Activated B cell treated with CpG ODN at 0.5 μM for 24 hours (primary cell): ENCODE measurements at regions not wholly inside any gene's neighbourhood (a gene's known extent, or its start where the extent isn't known, plus 50 kb on each side); places are given as distances from the start of the nearest gene placed in this dataset.

Experiments used
- ATAC-seq: fragments of 200-7000 bp; cut with Tn5 transposase; one replicate; pipeline ENCODE4 v1.10.0; 2021; ENCODE audit warnings: low read depth, mild to moderate bottlenecking, moderate library complexity
- CTCF ChIA-PET: fragments of 350-600 bp; sonication (Branson Sonifier 250); formaldehyde crosslinking; loops from one replicate; lab custom pipeline; 2021; ENCODE audit warnings: antibody characterized with exemption; lab: Charles Lee
- POLR2A ChIA-PET: fragments of 350-600 bp; sonication (Branson Sonifier 250); formaldehyde crosslinking; loops from one replicate; lab custom pipeline; 2021; ENCODE audit warnings: antibody characterized with exemption; lab: Charles Lee
- DNase-seq: peaks from one replicate; pipeline ENCODE4 v3.0.0; 2022
- H3K27ac Mint-ChIP-seq: one replicate; pipeline ENCODE4 v1.8.0; 2020; ENCODE audit warnings: mixed read lengths
- H3K27me3 Mint-ChIP-seq: one replicate; pipeline ENCODE4 v1.8.0; 2021; ENCODE audit warnings: mixed read lengths
- H3K36me3 Mint-ChIP-seq: one replicate; pipeline ENCODE4 v1.8.0; 2021; ENCODE audit warnings: low read depth, mixed read lengths
- H3K4me1 Mint-ChIP-seq: one replicate; pipeline ENCODE4 v1.8.0; 2021; ENCODE audit warnings: mixed read lengths
- H3K4me3 Mint-ChIP-seq: one replicate; pipeline ENCODE4 v1.8.0; 2020; ENCODE audit warnings: mild to moderate bottlenecking, mixed read lengths
- H3K9me3 Mint-ChIP-seq: one replicate; pipeline ENCODE4 v1.8.0; 2020; ENCODE audit warnings: mixed read lengths
- CTCF ChIP-seq: fragments of 200-600 bp; IDR thresholded peaks from one replicate; pipeline ENCODE4 v1.8.0; 2022; ENCODE audit warnings: antibody characterized with exemption, mild to moderate bottlenecking
- intact Hi-C: fragments of 100-400 bp; cut with micrococcal nuclease; formaldehyde crosslinking; loops from one replicate; pipeline ENCODE4 v1.15.1; 2024

GRCh38 chr3:159528251-159528895 is 460.3 kb upstream of the IL12A start:
- intact Hi-C loops: no loop called here
- Mint-ChIP-seq H3K27ac (no peak overlapping the region), H3K27me3 (no peaks in the 10 kb centered on the region), H3K4me3 (no peak overlapping the region), H3K36me3 (no peaks in the 10 kb centered on the region), H3K4me1 (no peaks in the 10 kb centered on the region), H3K9me3 (no peaks in the 10 kb centered on the region)
- TF ChIP-seq CTCF: no peak
- DNase-seq: no peak
- no peak for ATAC-seq
- ChIA-PET POLR2A (no interaction called here), CTCF (no interaction called here)

- Mint-ChIP-seq H3K27me3 (no peaks in the 10 kb centered on the region), H3K36me3 (no peaks in the 10 kb centered on the region), H3K27ac (no peak overlapping the region), H3K4me1 (no peaks in the 10 kb centered on the region), H3K9me3 (no peaks in the 10 kb centered on the region), H3K4me3 (no peak overlapping the region)
- intact Hi-C loops: no loop called here
- ChIA-PET POLR2A (no interaction called here), CTCF (no interaction called here)
- DNase-seq (no peak), ATAC-seq (no peak)
- TF ChIP-seq CTCF: no peak
These were observed 456.1 kb upstream of the IL12A start for GRCh38 chr3:159532577-159532976.

DNA sequence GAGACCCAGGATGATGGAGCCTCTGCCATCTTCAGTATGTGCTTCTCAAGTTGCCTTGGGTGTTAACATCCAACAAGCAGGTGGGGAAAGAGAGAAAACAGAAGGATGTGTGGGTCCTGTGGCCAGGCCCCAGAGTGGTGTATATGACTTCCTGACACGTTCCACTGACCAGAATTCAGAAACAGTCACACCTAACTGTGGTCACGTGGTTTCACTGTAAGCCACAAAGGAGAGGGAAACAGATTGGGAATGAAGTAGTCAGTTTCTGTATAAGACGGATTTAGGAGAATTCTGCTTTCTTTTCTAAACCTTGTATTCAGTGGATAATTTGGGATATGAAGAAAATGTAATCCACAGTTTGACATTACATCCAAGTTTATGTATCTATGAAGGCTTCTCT is 454.1 kb upstream of the IL12A start:
- Mint-ChIP-seq H3K27me3 (no peaks in the 10 kb centered on the region), H3K9me3 (no peaks in the 10 kb centered on the region), H3K36me3 (no peaks in the 10 kb centered on the region), H3K4me3 (no peak overlapping the region), H3K4me1 (no peaks in the 10 kb centered on the region), H3K27ac (no peak overlapping the region)
- DNase-seq (no peak), ATAC-seq (no peak)
- no peak for TF ChIP-seq CTCF
- CTCF ChIA-PET: no interaction called here
- POLR2A ChIA-PET: no interaction called here
- intact Hi-C loops: no loop called here

DNA sequence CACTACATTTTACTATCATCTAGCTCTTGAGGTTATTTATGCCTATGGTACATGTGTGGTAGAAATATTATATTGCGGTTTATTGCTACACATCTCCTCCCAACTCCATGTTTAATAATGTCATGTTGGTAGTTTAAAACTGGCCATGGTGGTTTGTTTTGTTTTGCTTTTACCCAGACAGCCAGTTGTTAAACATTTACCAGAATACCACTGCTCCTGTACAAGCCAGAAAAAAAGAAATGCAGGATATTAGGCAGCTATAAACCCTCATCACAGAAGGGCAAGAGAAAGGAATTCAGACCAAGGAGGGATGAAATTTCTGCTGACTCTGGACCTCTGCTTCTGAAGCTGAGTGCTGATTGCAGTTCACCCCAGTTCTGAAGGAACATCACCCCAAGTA is 451.8 kb upstream of the IL12A start:
- no peaks in the 10 kb centered on the region for H3K27me3 Mint-ChIP-seq
- no peaks in the 10 kb centered on the region for H3K4me1 Mint-ChIP-seq
- no peak overlapping the region for H3K27ac Mint-ChIP-seq
- intact Hi-C loops: no loop called here
- no peak for TF ChIP-seq CTCF
- CTCF ChIA-PET: no interaction called here
- H3K9me3 Mint-ChIP-seq: no peaks in the 10 kb centered on the region
- POLR2A ChIA-PET: no interaction called here
- no peak for DNase-seq
- no peak for ATAC-seq
- no peaks in the 10 kb centered on the region for H3K36me3 Mint-ChIP-seq
- H3K4me3 Mint-ChIP-seq: no peak overlapping the region

DNA sequence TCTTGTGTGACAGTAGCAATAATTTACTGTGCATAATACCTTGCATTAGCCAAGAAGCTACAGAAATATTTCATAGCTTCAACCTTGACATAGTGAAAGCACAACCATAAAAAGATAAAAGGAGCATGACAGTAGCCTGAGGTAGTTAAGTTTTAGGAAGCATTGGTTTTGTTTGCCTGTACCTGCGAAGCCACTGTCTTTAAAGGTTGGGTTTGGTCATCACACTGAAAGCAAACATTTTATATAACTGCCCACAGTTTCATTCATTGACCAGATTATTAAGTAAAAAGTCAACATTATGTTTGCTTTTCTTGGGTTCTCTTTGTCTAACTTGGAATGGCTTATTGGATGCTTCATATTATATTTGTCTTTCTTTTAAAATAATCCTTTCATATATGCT is 450.1 kb upstream of the IL12A start:
- Mint-ChIP-seq H3K36me3 (no peaks in the 10 kb centered on the region), H3K9me3 (no peaks in the 10 kb centered on the region), H3K27ac (no peak overlapping the region), H3K4me3 (no peak overlapping the region), H3K4me1 (no peaks in the 10 kb centered on the region), H3K27me3 (no peaks in the 10 kb centered on the region)
- CTCF ChIA-PET: no interaction called here
- no peak for TF ChIP-seq CTCF
- no peak for ATAC-seq
- intact Hi-C loops: no loop called here
- DNase-seq: no peak
- POLR2A ChIA-PET: no interaction called here
